DMS 273 treated with DMSO at 0.1 percent for 48 hours (cell line): ENCODE measurements at regions not wholly inside any gene's neighbourhood (a gene's known extent, or its start where the extent isn't known, plus 50 kb on each side); places are given as distances from the start of the nearest gene placed in this dataset.

ENCODE experiments used
- DNase-seq: peaks from one replicate; lab custom pipeline; 2025; lab: John Stamatoyannopoulos, UW

DNA sequence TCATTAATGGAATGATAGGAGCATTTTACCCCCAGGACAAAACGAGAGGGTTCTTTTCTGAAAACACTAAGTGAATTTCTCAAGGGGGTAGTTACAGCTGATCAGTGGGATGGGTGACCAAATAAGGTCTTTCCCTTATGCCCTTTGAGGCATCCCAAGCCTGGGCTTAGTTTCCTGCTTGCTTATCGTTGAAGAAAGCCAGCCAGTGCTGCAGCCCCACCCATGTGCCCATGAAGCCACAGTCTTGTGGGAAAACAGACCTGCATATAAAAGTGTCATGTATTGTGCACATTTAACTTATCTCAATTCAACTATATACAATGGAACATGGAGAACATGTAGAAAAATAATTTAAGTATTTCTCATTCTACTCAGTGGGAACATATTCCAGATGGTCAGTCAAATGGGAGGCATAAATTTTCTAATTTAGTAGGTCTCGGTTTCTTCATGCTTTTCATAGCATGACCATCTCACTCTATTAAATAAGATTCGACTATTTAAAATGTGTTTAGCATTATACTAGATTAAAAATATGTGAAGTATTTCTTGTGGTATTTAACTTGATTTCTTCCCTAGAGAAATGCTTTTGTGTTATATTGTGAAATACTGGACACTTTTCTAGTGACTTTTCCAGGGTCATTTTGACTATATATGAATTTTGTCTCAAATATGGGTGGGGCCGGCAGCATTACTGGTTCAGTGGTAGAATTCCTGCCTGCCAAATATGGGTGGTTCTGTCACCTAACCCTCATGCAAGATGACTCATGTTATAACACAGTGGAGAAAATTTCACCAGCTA is 189.7 kb upstream of the SGCD start:
- DNase-seq, result no peak

DNA sequence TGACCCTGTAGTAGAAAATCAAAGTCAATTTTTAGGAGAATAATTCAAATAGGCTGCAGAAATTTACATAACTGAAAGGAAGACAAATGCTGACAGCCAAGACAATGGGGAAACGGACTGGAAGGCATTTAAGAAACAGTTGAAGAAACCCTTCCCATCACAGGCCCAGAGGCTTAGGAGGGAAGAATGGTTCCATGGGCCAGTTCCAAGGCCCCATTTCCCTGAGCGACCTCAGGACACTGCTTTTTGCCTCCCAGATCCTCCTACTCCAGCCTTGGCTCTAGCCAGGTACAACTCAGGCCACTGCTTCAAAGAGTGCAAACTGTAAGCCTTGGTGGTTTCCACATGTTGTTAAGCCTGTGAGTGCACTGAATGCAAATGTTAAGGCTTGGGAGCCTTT is 184.1 kb upstream of the SGCD start:
- no peak for DNase-seq

DNA sequence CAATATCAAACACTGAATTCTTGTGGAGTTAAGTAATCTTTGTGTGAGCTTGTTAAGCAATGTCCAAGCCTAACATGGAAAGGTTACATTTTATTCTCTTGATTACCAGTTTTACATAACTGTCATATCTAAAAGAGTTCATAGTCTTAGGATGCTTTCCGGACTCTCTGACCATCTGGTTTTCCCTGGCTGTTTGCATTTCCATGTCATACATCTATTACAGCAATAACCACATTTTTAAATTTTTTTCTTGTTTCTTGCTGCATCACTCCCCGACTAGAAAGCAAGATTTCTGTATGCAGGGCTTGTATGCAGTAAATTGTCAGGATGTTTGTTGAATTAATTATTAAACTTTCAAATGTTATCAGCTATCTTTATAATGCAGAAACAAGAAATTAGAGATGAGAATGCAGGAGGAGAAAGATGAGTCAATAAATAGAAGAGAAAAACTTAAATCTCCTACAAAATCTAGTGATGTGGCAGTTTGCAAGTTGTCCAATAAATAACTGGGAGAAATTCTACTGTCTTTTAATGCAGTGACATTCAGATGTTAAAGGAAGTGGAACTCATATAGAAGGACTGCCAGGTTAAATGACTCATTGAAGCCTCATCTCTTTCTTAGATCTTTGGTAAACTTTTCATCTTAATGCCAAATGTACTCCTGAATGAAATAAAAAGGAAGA is 179.6 kb upstream of the SGCD start:
- DNase-seq, result no peak

DNA sequence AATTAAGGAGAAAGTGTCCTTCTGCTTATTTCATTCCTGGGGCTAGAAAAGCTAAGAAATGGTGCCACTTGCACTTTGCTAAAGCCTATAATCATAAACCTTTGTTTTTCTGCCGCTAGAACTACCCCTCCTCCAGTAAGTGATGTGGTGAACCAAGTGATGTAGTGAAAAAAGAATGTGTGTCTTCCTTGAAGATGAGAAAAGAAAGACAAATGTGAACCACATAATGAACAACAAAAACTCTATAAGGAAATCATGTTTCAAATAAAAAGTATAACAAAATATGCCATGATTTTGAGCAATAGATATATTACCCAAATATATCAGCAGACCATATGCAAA is 179.0 kb upstream of the SGCD start:
- DNase-seq, result no peak

DNA sequence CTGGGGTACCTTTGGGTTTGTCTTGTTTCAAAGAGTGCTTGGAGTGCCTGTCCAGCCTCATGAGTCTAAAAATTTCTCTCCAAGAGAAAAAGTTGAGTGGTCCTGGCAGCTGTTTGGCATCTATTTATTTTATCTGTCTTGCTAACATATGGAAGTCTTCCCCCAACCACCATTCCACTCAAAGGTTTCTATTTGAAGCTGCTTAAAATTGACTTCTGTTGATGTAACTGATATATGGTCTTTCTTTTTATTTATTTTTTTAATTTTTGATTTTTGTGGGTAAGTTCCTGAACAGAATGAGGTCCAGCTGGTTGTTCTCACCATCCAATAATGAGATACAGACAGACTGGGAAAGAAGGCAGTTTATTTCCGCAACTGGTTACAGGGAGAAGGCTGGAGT is 178.7 kb upstream of the SGCD start:
- no peak for DNase-seq

DNA sequence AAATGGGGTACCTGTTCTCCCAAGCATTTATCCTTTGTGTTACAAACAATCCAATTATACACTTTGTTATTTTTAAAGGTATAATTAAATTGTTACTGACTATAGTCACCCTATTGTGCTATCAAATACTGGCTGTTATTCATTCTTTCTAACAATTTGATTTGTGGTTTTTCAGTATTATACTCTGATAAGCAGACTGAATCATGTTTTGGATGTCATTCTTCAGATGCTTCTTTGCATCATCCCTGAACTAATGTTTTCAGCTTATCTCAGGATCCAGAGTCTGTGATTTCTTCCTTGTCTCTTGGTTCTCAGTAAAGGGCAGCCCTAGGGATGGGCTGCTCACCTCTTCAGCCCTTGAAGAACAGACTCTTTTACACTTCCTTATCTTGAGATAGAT is 177.8 kb upstream of the SGCD start:
- no peak for DNase-seq

DNA sequence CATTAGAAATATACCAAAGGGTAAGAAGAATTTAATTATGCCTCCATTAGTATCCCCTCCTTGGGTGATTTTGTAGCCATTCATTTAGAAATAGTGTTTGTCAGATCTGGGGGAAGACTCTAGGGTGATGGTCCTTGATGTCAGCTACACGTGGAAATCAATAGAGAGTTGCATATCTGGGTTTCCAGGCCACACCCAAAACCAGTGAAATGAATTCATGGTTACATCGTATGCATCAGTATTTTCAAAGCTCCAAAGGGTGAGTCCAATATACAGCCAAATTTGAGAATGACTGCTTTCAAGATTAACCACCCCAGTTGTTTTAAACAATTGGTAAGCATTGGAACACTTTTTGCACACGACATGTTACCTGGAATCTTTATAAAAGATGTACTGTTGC is 173.4 kb upstream of the SGCD start:
- DNase-seq, result no peak

DNA sequence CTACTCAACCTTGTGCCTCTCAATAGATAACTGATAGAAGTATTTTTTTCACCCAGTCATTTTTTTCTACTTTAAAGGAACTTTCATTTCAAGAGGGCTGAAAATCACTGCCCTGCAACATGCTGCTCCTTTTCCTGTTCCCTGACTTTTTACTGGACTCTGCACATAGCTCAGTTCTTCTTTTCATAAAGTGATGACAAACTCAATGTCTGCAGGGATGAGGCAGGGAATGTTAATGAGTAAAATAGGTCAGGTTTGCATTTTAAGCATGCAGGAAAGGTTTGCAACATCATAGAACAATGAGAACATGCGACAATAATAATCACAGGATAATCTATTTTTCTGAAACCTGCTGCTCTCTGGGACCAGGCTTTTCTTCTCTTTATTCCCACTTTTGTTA is 172.2 kb upstream of the SGCD start:
- no peak for DNase-seq

DNA sequence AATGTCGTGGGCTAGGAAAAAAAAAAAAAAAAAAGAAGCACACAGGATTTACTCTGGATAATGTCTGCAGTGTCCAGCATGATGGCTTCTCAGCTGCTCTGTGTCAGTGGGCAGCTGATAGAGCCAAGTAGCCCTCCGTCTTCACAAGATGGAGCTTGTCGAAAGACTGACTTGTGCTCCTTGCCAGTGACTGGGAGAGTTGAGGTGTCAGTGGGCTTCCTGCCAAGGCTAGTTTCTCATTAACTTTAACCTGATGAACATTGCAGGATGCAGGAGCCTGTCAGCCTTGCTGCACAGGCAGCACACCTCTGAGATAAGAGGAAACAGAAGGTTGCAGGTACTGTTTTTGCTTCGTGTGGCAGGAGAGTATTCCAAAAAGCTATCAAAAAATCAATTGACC is 171.4 kb upstream of the SGCD start:
- DNase-seq, result no peak

DNA sequence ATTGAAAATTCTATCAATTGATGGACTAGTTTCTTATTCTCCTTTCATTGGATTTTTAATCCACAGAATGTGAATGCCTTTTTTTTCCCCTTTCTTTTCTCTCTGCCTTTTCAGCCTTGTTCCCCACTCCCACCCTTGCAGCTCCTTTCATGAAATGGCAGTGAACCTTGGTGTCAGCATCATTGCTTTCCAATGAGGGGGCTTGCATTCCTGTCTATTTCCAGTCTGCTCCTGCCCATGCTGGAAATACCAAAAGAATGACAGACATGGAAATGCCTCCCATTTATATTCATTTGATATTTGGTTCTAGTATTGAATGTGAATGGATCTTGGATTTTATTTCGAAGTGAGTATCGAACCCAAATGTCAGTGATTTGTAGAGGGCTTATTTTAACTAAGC is 162.7 kb upstream of the SGCD start:
- DNase-seq, result no peak

DNA sequence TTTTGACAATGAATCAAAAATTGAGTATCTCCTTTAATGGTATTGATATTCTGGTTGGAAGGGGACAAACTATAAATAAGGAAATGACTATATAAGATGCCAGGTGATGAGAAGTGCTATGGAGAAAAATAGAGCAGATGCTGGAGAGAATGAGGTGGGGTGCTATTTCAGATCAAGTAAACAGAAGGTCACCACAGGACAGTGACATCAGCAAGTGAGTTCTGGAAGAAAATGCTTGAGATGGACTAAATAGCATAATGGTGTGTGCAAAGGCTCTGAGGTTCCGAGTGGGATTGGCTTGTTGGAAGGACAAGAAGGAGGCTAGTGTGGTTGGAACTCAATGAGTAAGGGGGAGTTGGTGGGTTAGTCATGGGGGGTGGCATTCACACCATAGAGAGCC is 157.5 kb upstream of the SGCD start:
- DNase-seq, result no peak

DNA sequence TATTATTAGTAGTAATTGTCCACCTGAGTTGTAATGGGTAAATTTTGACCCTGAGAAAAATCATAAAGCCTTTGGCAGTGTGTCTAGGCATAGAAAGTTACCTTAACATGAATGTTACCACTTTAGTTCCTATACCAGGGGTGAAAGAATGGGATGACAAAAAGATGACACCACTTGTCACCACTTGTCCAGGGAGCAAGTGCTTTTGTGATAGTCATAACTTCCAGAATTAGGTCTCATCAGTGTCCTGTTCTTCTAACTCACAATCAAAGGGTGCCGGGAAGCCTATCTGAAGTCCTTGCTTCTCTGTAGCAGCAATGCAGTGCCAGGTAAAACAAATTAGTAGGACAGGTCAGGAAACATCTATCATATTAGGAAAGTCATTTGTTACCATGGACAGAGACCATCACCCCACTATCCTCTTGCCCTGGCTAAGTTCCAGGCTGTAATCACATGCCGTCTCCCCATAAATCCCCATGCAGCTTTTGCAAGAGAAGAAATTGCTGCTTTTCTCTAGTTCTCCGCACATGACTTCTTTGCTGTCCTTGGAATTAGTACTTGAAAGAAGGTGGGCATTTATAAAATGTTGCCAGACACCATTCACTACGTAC is 156.5 kb upstream of the SGCD start:
- DNase-seq, result no peak

DNA sequence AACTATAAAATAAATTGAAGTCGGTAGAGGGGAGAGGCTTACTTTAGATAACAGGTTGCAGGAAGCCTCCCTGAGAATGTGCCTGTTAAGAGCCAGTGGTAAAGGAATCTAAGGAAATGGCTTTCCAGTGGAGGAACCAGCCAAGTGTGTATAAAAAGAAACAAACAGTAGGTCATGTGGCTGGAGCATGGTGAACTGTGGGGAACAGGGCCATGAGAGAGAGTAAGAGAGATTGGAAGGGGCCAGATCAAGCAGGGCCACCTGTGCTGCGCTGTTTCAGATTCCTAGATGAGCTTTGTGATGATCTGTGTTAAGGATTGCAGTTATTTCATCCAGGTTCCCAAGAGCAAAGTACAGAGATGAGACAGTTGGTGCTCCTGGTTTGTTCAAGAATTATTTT is 152.7 kb upstream of the SGCD start:
- no peak for DNase-seq

DNA sequence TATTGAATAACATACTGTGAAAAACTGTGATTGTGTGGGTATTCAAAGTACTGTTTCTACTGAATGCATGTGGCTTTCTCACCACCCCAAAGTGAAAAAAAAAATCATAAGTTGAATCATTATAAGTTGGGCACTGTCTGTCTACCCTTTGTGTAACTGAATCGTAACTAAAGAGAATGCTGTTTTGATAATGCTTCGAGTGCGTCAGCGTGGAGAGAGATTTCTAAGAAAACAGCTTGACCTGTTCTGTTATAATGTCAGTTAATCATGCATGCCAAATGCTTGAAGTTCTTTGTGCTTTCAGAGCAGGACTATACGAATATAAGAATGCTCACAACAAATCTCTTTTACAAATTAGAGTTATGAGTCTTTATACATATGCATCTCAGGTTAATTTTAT is 148.8 kb upstream of the SGCD start:
- DNase-seq, result no peak

DNA sequence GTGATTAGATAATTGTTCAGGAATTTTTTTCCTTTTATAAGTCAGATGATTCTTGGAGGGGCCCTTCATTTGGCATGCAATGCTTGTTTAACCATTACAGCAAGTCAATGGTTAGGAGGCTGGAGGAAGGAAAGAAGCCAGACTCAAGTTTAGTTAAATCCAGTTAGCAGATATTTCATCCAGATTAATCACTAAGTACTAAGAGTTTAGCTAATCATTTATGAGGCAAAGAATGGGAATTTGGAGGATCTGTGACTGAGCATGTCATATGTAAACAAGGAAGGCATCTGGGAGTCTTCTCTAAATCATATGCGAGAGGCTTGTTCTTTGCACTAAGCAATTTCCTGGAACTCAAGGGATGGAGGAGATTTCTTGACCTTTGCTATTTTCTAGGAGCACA is 145.3 kb upstream of the SGCD start:
- no peak for DNase-seq

DNA sequence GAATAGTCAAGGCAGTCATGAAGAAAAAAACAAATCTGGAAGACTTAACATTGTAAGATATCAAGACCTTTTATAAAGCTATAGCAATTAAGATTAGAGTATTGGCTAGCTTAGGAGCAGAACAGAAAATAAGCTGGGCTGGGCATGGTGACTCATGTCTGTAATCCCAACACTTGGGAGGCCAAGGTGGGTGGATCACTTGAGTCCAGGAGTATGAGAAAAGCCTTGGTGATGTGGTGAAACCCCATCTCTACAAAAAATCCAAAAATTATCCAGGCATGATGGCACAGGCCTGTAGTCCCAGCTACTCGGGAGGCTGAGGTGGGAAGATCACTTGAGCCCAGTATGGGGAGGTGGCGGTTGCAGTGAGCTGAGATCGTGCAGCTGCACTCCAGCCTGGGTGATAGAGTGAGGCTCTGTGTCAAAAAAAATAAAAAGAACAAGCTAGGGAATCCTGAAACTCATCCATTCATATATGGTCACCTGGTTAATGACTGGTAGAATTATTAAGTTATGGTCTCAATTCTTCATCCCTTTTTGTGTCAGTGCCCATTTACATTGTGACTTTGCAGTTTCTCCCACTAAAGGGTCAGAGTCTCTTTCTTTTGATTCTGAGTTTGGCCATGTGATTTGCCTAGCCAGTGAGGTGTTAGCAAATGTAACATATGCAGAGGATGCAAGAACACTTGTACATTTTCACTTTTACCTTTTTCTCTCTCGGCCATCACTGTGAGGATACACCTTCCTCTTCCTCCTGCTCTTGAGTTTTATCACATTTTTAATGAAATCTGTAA is 144.6 kb upstream of the SGCD start:
- no peak for DNase-seq

DNA sequence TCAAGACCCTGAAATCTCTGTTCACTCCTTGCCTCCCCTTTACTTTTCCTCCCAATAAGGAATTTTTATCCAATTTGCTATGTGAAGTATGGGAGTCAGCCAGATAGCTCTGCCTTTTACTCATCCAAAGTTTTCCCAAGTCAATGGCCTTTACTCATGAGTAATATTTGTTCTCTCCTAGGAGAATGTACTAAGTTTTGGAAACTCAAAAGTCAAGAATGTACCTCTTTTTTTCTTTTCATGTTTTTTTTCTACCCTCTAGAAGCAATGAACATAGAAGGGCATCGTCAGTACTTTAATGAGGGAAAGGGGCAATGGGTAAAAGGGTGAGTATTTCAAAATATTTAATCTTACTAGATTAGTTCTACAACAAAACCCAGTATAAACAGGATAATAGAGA is 140.2 kb upstream of the SGCD start:
- no peak for DNase-seq

DNA sequence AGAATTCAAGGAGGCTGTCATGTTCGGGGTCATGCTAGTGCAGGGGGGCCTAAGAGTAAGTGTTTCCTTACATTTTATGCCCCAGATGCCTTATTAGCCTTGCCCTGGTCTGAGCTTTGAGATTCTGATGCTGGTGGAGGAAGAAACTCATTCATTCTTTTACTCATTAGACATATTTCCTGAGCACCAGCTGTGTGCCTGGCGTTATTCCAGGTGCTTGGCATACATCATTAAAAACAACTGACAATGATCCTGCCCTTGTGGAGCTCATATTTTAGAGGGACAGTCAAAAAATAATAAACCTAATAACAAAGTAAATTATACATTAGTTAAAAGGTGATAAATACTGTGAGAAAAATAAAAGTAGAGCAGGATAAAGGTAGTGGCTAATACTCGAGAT is 138.9 kb upstream of the SGCD start:
- DNase-seq, result peak; percentile 43

DNA sequence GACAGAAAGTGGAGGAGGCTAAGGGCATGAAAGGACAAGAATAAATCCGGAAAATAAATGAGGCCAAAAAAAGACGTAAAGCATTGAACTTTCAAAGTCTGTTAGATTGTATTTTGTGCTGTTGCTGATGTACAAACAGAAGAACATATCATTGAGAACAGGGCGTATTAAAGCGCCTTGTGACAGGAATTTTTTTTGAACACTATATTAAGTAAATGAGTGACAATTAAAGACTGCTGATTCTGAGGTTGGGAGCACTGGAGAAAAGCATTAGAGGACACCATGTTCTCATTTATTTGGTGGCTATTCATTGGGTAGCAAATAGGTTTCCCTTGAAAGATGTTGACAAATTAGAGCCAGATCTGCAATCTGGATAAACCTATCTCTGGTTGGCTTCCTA is 137.3 kb upstream of the SGCD start:
- no peak for DNase-seq

DNA sequence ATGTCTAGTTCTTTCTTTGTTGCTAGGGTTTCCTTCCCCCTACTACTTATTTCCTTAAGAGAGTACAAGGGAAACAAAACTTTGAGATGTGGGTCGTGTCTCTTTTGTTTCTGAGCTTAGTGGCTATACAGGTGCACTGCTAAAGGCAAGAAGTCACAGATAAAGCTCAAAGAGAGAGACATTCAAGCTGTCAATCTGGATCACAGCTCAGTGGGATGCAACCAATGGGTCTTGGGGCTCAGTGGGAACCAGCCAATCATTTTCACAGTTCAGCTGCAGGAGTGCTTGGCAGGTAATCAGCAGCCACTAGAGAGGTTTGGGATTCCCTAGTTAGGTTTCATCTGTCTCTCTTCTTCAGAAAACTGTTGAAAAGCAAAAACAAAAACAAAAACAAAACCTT is 135.4 kb upstream of the SGCD start:
- DNase-seq, result no peak

DNA sequence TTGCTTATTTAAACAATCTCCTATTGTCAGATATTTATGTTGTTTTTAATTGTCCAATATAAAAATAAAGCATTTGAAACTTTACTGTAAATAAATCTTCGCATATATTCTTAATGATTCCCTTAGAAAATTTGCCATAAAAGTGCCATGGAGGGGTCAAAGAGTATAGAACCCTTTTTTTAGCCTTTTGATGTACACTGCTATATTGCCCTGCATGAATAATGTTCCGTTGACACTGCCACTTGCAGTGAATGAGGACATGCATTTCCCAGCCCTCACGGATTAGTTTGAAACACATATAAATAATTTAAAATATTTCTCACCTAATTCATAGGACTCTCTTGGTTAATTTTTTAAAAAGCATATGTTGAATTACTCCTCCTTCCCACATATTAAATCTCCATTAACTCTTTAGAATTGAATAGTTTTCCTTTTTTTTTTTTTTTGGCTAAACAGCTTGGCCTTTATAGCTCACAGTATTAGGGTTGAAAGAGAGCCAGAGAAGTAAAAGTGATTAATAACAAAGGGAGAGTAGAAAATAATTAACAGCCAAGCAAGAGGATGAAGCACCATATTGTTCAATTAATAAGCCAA is 129.8 kb upstream of the SGCD start:
- no peak for DNase-seq

DNA sequence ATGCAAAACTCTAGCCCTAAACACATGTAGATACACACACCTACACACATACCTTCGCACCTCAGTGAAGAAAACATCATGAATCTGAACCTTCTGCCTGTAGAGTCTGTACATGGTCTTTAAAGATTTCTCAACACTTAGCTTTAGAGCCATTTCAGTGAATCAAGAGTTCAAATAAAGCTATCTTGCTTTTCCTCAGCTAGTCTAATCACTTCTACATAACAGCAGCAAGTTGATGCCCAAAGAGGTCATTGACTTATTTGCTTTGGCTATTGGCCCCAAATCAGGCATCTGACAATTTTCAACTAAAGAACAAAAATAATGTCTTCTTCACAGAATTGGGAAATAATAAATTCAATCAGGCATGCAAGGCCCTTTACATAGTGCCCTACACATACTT is 127.9 kb upstream of the SGCD start:
- no peak for DNase-seq
